ENCODE measurements at regions not wholly inside any gene's neighbourhood (a gene's known extent, or its start where the extent isn't known, plus 50 kb on each side); places are given as distances from the start of the nearest gene placed in this dataset.
A peak's percentile ranks its signal among the peaks of the same experiment; 100 is the strongest.
"Not testable (repeated sequence)": the region's sequence is repeated elsewhere in the genome, so short reads cannot be mapped to it uniquely, and the experiment has no call there.

DNA sequence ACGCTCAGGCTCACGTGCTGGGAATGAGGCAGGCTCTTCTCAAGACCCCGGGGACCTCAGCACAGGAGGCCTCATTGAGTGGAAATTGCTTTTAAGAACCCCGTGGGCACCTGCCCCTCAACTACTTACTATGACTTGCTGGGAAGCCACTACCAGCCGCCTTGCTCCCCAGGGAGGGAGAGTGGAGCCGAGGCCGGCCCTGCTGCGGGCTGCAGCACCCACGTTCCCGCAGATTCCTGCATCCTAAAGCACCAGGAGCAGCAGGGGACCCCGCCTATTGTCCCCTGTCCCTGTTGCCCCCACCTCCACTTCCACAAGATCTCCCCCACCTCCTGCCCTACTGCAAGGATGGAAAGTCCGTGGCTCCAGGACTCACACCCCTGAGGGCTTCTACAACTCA lies 541.6 kb upstream of the PFKP start:
- H3K27ac Mint-ChIP-seq = no peak overlapping the region
- H3K9me3 Mint-ChIP-seq = peaks cover 15% of the 10 kb centered on the region
- H3K4me3 ChIP-seq = no peak overlapping the region
- H3K36me3 Mint-ChIP-seq = no peaks in the 10 kb centered on the region
- no peaks in the 10 kb centered on the region for H3K79me2 ChIP-seq (ENCODE audit: low read depth)
- no peaks in the 10 kb centered on the region for H3K4me1 ChIP-seq
- DNase-seq (ENCODE audit: low spot score) = no peak
- no peak for TF ChIP-seq EZH2phosphoT487 (IDR thresholded peaks at IDR 0.05)
- no peak for TF ChIP-seq CTCF (IDR thresholded peaks at IDR 0.05)
- TF ChIP-seq EZH2 (IDR thresholded peaks at IDR 0.05) = no peak
- H3K9me3 ChIP-seq (ENCODE audit: low read depth) = no peaks in the 10 kb centered on the region
- no peak overlapping the region for H3K27ac ChIP-seq
- no peak overlapping the region for H2AFZ ChIP-seq (replicated peaks)
- no peaks in the 10 kb centered on the region for H4K20me1 ChIP-seq (ENCODE audit: low read depth)
- no peak overlapping the region for H3K4me3 Mint-ChIP-seq
- H3K4me1 Mint-ChIP-seq = peaks cover 18% of the 10 kb centered on the region
- H3K27me3 ChIP-seq = no peaks in the 10 kb centered on the region
- no peak overlapping the region for H3K4me2 ChIP-seq
- H3K36me3 ChIP-seq = no peaks in the 10 kb centered on the region
- H3K9ac ChIP-seq = no peak overlapping the region
- H3K27me3 Mint-ChIP-seq (ENCODE audit: insufficient read depth, low read depth) = peaks cover 10% of the 10 kb centered on the region
- no peaks in the 10 kb centered on the region for H3F3A ChIP-seq (ENCODE audit: low read depth)

DNA sequence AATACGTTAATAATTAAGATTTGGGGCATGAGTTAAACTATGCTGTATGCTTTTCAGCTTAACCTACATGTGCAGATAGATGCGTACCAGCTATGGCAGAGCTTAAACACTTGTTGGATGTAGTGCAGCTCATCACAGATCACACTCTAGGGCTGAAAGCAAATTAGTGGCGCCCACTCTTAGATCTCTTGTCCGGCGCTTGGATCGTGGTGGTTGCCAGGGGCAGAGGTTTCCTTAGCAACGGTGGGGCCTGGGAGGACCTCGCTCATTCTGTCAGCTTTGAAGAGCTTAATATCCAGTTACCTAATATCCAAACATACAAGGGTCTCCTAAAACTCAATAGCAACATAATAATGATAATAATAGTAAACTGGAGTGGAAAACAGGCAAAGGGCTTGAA lies 548.2 kb upstream of the PFKP start:
- H3K9ac ChIP-seq = no peak overlapping the region
- no peak overlapping the region for H3K4me2 ChIP-seq
- no peaks in the 10 kb centered on the region for H3K79me2 ChIP-seq (ENCODE audit: low read depth)
- no peak overlapping the region for H3K4me3 ChIP-seq
- H3K36me3 ChIP-seq = no peaks in the 10 kb centered on the region
- Mint-ChIP-seq H3K4me1 (peaks cover 19% of the 10 kb centered on the region), H3K4me3 (no peak overlapping the region), H3K9me3 (peaks cover 6% of the 10 kb centered on the region), H3K27me3 (ENCODE audit: insufficient read depth, low read depth) (peaks cover 2% of the 10 kb centered on the region), H3K27ac (peak overlapping the region; percentile 46), H3K36me3 (no peaks in the 10 kb centered on the region)
- no peaks in the 10 kb centered on the region for H3K27me3 ChIP-seq
- no peak overlapping the region for H2AFZ ChIP-seq (replicated peaks)
- H4K20me1 ChIP-seq (ENCODE audit: low read depth) = no peaks in the 10 kb centered on the region
- no peaks in the 10 kb centered on the region for H3F3A ChIP-seq (ENCODE audit: low read depth)
- no peaks in the 10 kb centered on the region for H3K9me3 ChIP-seq (ENCODE audit: low read depth)
- no peak for TF ChIP-seq EZH2 (IDR thresholded peaks at IDR 0.05)
- TF ChIP-seq CTCF (IDR thresholded peaks at IDR 0.05) = no peak
- H3K27ac ChIP-seq = no peak overlapping the region
- H3K4me1 ChIP-seq = no peaks in the 10 kb centered on the region
- no peak for DNase-seq (ENCODE audit: low spot score)

GRCh38 chr10:2509081-2509531 lies 558.2 kb upstream of the PFKP start:
- no peaks in the 10 kb centered on the region for H4K20me1 ChIP-seq (ENCODE audit: low read depth)
- no peak overlapping the region for H3K27ac ChIP-seq
- H3K27me3 ChIP-seq = no peaks in the 10 kb centered on the region
- H3K4me2 ChIP-seq = no peak overlapping the region
- H3K9ac ChIP-seq = no peak overlapping the region
- H3K9me3 ChIP-seq (ENCODE audit: low read depth) = no peaks in the 10 kb centered on the region
- H3F3A ChIP-seq (ENCODE audit: low read depth) = no peaks in the 10 kb centered on the region
- TF ChIP-seq CTCF (IDR thresholded peaks at IDR 0.05) = no peak
- TF ChIP-seq EZH2 (IDR thresholded peaks at IDR 0.05) = no peak
- TF ChIP-seq EZH2phosphoT487 (IDR thresholded peaks at IDR 0.05) = no peak
- Mint-ChIP-seq H3K27ac (no peak overlapping the region), H3K9me3 (no peaks in the 10 kb centered on the region), H3K27me3 (ENCODE audit: insufficient read depth, low read depth) (peaks cover 5% of the 10 kb centered on the region), H3K36me3 (no peaks in the 10 kb centered on the region), H3K4me1 (peaks cover 11% of the 10 kb centered on the region), H3K4me3 (no peak overlapping the region)
- no peaks in the 10 kb centered on the region for H3K79me2 ChIP-seq (ENCODE audit: low read depth)
- DNase-seq (ENCODE audit: low spot score) = no peak
- H2AFZ ChIP-seq (replicated peaks) = no peak overlapping the region
- H3K4me3 ChIP-seq = no peak overlapping the region
- peaks cover 4% of the 10 kb centered on the region for H3K4me1 ChIP-seq
- no peaks in the 10 kb centered on the region for H3K36me3 ChIP-seq

GRCh38 chr10:2501366-2501940 lies 565.9 kb upstream of the PFKP start:
- not testable (repeated sequence) for H3K27ac ChIP-seq; H3K4me2 ChIP-seq; H3K4me1 Mint-ChIP-seq; H3K9ac ChIP-seq; H3K36me3 ChIP-seq; H4K20me1 ChIP-seq (ENCODE audit: low read depth); H3F3A ChIP-seq (ENCODE audit: low read depth); H3K36me3 Mint-ChIP-seq; H3K9me3 ChIP-seq (ENCODE audit: low read depth); H3K9me3 Mint-ChIP-seq; H3K4me1 ChIP-seq; H2AFZ ChIP-seq (replicated peaks); H3K27ac Mint-ChIP-seq; H3K27me3 Mint-ChIP-seq (ENCODE audit: insufficient read depth, low read depth); H3K4me3 Mint-ChIP-seq; H3K27me3 ChIP-seq; H3K79me2 ChIP-seq (ENCODE audit: low read depth); DNase-seq (ENCODE audit: low spot score); H3K4me3 ChIP-seq
